GM18505 (cell line): ENCODE measurements at regions not wholly inside any gene's neighbourhood (a gene's known extent, or its start where the extent isn't known, plus 50 kb on each side); places are given as distances from the start of the nearest gene placed in this dataset.

Source experiments
- ATAC-seq: cut with Tn5 transposase; IDR thresholded peaks from one replicate; pipeline ENCODE4 v1.9.1; 2021; ENCODE audit not compliant: unreplicated experiment
- POLR2A ChIP-seq: IDR thresholded peaks from 4 replicates; pipeline ENCODE4 v1.6.1; 2011; ENCODE audit warnings: borderline replicate concordance; ENCODE audit not compliant: insufficient read depth, insufficient read length; ENCODE audit errors: extremely low read depth

DNA sequence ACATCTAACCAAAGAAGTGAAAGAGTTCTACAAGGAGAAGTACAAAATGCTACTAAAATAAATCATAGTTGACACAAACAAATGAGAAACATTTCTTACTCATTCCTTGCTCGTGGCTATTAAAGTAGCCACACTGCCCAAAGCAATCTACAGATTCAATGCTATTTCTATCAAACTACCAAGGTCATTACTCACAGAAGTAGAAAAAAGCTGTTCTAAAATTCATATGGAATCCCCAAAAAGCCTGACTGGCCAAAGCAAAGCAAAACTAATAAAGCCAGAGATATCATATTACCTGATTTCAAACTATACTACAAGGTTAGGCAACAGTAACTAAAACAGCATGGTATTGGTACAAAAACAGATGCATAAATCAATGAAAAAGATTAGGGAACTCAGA is 305.6 kb downstream of the RPAP3 start:
- TF ChIP-seq POLR2A = no peak
- ATAC-seq = no peak

GRCh38 chr12:47397664-47398281 is 308.1 kb downstream of the RPAP3 start:
- peak; percentile 61 for ATAC-seq
- no peak for TF ChIP-seq POLR2A

- no peak for TF ChIP-seq POLR2A
- no peak for ATAC-seq
Observed at GRCh38 chr12:47396902-47397663, 308.7 kb downstream of the RPAP3 start.

GRCh38 chr12:47394070-47394469 is 311.8 kb downstream of the RPAP3 start:
- ATAC-seq = no peak
- TF ChIP-seq POLR2A = no peak

- TF ChIP-seq POLR2A = no peak
- no peak for ATAC-seq
Observed at GRCh38 chr12:47393403-47393790, 312.4 kb downstream of the RPAP3 start.

GRCh38 chr12:47391566-47391965 is 311.8 kb upstream of the AMIGO2 start:
- no peak for ATAC-seq
- TF ChIP-seq POLR2A = no peak

DNA sequence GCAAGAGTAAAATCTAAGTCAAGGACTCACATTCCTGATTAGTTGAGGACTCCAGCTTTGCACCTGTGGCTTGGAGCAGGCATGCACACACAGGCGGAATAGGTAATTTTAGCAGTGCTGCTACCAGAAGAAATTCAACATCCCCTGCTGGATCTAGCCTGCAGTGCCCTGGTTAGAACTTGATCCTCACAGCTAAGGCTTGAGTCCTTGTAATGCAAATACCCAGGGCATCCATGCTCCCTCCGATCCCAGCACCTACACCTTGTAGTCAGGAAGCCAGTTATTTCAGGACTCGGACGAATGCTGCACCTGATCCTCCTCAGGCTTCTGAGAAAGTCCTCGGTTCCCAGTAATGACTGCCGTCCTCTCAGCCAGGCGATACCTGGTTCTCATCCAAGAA is 309.0 kb upstream of the AMIGO2 start:
- no peak for ATAC-seq
- TF ChIP-seq POLR2A = no peak

DNA sequence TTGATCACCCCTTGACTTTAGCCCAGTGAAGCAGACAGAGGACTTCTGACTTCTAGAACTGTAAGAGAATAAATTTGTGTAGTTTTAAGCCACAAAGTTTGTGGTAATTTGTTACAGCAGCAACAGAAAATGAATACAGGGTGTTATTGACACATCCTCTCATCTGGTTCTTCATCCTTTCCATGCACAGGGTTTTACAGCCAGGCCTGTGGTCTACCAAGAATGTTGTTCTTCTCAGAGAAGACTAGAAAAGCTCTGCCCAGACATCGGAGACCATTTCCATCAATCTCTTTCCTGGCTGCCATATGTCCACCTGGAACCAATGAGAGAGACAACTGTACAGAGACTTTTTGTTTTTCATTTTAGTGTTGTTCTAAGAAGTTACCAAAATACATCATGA is 308.2 kb upstream of the AMIGO2 start:
- ATAC-seq = no peak
- TF ChIP-seq POLR2A = no peak

- ATAC-seq = no peak
- no peak for TF ChIP-seq POLR2A
Observed at GRCh38 chr12:47385653-47386052, 305.9 kb upstream of the AMIGO2 start.

DNA sequence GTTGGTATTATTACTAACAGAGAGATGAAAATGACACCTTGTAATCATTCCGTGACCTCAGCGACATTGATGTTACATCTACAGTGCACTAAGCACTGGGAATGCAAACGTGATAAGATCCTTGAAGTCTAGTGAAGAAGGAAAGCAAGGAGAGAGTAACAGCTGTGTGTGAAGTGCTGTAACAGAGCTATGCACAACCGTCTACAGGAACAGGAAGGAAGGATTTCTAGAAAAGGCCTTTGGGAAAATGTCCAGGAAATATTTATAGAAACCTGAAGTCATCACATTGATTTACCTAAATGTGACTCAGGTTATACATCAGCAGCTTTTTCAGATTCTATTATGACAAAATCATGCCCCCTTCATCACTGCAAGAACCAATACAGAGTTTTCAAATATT is 304.2 kb upstream of the AMIGO2 start:
- TF ChIP-seq POLR2A = no peak
- no peak for ATAC-seq

DNA sequence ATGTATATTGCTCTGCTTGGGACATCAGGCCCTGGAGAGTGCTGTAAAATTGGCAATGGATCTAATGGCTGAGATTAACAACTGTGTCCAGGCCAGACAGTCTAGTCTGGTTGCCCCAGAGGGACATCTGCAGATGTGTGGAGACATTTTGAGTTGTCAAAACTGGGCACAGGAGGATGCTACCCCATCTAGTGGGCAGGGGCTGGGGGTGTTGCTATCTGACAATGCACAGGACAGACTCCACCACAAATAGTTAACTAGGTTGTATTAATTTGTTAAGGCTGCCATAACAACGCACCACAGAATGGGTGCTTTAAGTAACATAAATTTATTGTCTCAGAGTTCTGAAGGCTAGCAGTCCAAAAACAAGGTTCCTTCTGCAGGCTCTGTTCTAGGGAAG is 302.5 kb upstream of the AMIGO2 start:
- TF ChIP-seq POLR2A = no peak
- no peak for ATAC-seq

DNA sequence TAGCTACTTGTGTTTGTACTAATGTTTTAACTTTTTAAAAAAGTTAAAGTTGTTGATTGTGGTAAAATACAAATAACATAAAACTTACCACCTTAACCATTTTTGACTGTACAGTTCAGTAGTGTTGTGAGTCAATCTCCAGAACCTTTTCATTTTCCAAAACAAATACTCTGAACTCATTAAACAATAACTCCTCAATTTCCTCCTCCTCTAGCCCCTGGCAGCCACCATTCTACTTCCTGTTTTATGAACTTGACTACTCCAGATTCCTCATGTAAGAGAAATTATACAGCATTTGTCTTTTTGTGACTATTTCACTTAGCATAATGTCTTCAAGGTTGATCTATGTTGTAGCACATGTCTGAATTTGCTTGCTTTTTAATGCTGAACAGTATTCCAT is 299.1 kb upstream of the AMIGO2 start:
- no peak for TF ChIP-seq POLR2A
- no peak for ATAC-seq

DNA sequence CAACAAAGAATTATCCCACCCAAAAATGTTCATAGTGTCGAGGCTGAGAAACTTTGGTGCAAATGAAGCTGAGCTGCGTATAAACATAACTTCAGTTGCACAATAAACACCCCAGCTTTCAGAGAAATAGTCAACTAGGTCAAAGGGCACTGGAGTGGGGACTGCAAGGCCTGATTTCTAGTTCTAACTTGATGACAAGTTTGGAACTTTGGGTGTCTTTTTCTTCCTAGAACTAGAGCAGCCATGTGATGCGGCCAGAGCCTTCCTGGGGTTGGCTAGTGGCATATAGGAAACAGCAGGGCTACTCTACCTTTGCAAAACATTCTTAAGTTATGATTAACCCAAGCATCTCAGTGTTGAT is 298.4 kb upstream of the AMIGO2 start:
- TF ChIP-seq POLR2A = no peak
- no peak for ATAC-seq

DNA sequence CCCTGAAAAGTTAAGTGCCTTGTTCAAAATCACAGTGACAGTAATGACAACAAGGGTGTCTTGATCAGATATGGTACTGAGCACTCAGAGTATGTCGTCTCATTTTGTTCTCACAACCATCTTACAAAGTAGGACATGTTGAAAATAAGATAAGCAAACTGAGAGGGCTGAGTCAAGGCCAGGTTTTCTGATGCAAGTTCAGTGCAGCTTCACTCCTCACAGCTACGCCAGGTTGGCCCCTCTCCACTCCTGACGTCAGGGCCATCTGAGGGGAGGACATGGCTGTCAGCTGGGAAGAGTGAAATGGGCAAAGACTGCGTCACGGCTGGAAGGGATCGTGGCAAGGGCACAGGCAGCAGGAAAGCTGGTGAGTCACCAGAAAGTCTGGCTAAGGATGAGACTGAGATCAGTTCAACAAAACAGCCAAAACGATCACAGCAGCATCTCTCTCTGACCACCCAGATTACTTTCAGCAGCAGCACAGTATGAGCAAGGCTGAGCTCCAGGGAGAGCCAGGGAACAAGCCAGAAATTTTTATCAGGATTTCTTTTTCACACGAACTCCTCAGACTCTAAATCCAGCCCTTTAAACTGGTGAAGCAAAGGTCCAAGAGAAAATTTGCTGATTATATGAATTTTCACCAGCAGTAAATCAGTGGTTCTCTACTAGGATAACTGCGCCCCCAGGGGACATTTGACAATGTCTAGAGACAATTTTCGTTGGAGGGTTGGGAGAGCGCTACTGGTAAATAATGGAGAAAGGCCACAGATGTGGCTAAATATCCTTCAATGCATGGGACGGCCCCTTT is 297.9 kb upstream of the AMIGO2 start:
- TF ChIP-seq POLR2A = no peak
- ATAC-seq = no peak
